ENCODE measurements at regions not wholly inside any gene's neighbourhood (a gene's known extent, or its start where the extent isn't known, plus 50 kb on each side); places are given as distances from the start of the nearest gene placed in this dataset.

DNA sequence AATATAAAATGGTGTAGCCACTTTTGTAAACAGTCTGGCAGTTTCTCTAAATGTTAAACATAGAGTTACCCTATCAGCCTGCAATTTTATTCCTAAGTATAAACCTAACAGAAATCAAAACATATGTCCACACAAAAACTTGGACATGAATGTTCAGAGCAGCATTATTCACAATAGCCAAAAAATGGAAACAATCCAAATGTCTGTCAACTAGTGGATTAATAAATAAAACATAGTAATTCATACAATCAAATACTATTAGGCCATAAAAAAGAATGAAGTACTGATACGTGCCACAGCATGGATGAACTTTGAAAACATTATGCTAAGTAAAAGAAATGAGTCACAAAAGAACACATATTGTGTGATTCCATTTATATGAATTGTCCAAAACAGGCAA is 196.5 kb downstream of the NUAK1 start:
- H3K4me3 ChIP-seq (ENCODE audit: low read depth, low read length): no peak overlapping the region
- TF ChIP-seq, protein P1, sequence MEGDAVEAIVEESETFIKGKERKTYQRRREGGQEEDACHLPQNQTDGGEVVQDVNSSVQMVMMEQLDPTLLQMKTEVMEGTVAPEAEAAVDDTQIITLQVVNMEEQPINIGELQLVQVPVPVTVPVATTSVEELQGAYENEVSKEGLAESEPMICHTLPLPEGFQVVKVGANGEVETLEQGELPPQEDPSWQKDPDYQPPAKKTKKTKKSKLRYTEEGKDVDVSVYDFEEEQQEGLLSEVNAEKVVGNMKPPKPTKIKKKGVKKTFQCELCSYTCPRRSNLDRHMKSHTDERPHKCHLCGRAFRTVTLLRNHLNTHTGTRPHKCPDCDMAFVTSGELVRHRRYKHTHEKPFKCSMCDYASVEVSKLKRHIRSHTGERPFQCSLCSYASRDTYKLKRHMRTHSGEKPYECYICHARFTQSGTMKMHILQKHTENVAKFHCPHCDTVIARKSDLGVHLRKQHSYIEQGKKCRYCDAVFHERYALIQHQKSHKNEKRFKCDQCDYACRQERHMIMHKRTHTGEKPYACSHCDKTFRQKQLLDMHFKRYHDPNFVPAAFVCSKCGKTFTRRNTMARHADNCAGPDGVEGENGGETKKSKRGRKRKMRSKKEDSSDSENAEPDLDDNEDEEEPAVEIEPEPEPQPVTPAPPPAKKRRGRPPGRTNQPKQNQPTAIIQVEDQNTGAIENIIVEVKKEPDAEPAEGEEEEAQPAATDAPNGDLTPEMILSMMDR (IDR thresholded peaks at IDR 0.05; ENCODE audit: low read depth, low read length): no peak
- in situ Hi-C loops (cut with HindIII; ENCODE audit: low sequenced_read_pairs): no loop called here
- DNase-seq (ENCODE audit: low read depth, low spot score): no peak

- in situ Hi-C loops (cut with HindIII; ENCODE audit: low sequenced_read_pairs): no loop called here
- H3K4me3 ChIP-seq (ENCODE audit: low read depth, low read length): no peak overlapping the region
- TF ChIP-seq, protein P1 (IDR thresholded peaks at IDR 0.05; ENCODE audit: low read depth, low read length): no peak
- DNase-seq (ENCODE audit: low read depth, low spot score): no peak
These were observed 195.2 kb downstream of the NUAK1 start for GRCh38 chr12:105943525-105943924.

DNA sequence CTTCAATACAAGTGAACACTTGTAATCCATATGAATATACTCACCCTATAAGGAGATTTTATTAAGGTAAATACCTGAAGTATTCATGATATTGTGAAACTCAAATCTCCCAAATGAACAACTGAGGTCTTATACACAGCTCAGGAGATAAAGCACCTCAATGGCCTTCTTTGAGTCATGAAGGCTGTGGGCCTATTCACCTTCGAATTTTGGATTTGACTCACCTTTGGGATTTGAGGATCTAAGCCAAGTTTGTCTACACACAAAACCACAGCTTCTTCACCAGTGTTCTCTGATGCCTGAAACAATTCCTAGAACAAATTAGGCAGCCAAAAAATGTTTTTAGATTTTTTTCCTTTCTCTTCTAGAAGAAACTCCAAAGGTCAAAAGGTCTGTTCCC is 194.1 kb downstream of the NUAK1 start:
- TF ChIP-seq, protein P1 (IDR thresholded peaks at IDR 0.05; ENCODE audit: low read depth, low read length): no peak
- in situ Hi-C loops (cut with HindIII; ENCODE audit: low sequenced_read_pairs): no loop called here
- no peak overlapping the region for H3K4me3 ChIP-seq (ENCODE audit: low read depth, low read length)
- DNase-seq (ENCODE audit: low read depth, low spot score): no peak

DNA sequence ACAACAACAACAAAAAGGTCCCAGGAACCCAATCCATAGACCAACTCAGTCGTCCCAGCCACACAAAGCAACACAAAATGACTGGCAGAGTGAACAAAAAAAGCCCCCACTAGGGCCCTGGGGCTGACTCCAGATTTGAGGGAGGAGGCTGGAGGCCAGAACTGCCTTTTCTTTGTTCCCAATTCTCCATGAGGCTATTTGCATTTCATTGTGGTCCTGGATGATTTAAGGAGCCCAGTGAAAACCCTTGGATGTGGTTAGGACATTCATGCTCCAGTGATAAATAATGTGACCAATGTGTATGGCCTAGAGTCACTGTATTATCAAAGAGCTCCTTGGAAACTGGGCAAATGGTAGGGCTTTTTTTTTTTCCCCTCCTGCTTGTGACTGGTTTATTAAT is 192.9 kb downstream of the NUAK1 start:
- H3K4me3 ChIP-seq (ENCODE audit: low read depth, low read length): no peak overlapping the region
- TF ChIP-seq, protein P1 (IDR thresholded peaks at IDR 0.05; ENCODE audit: low read depth, low read length): no peak
- in situ Hi-C loops (cut with HindIII; ENCODE audit: low sequenced_read_pairs): no loop called here
- peak; percentile 89 for DNase-seq (ENCODE audit: low read depth, low spot score)

GRCh38 chr12:105946493-105946901 is 192.3 kb downstream of the NUAK1 start:
- TF ChIP-seq, protein P1 (IDR thresholded peaks at IDR 0.05; ENCODE audit: low read depth, low read length): no peak
- H3K4me3 ChIP-seq (ENCODE audit: low read depth, low read length): no peak overlapping the region
- peak; percentile 80 for DNase-seq (ENCODE audit: low read depth, low spot score)
- in situ Hi-C loops (cut with HindIII; ENCODE audit: low sequenced_read_pairs): no loop called here

GRCh38 chr12:105947906-105948305 is 190.8 kb downstream of the NUAK1 start:
- H3K4me3 ChIP-seq (ENCODE audit: low read depth, low read length): no peak overlapping the region
- DNase-seq (ENCODE audit: low read depth, low spot score): peak; percentile 28
- in situ Hi-C loops (cut with HindIII; ENCODE audit: low sequenced_read_pairs): no loop called here
- TF ChIP-seq, protein P1 (IDR thresholded peaks at IDR 0.05; ENCODE audit: low read depth, low read length): no peak

GRCh38 chr12:105948331-105948730 is 190.4 kb downstream of the NUAK1 start:
- H3K4me3 ChIP-seq (ENCODE audit: low read depth, low read length): no peak overlapping the region
- TF ChIP-seq, protein P1 (IDR thresholded peaks at IDR 0.05; ENCODE audit: low read depth, low read length): no peak
- in situ Hi-C loops (cut with HindIII; ENCODE audit: low sequenced_read_pairs): no loop called here
- DNase-seq (ENCODE audit: low read depth, low spot score): peak; percentile 84

Measured in astrocyte of the spinal cord (primary cell).